ENCODE measurements at regions not wholly inside any gene's neighbourhood (a gene's known extent, or its start where the extent isn't known, plus 50 kb on each side); places are given as distances from the start of the nearest gene placed in this dataset.
"Not testable (repeated sequence)": the region's sequence is repeated elsewhere in the genome, so short reads cannot be mapped to it uniquely, and the experiment has no call there.

DNA sequence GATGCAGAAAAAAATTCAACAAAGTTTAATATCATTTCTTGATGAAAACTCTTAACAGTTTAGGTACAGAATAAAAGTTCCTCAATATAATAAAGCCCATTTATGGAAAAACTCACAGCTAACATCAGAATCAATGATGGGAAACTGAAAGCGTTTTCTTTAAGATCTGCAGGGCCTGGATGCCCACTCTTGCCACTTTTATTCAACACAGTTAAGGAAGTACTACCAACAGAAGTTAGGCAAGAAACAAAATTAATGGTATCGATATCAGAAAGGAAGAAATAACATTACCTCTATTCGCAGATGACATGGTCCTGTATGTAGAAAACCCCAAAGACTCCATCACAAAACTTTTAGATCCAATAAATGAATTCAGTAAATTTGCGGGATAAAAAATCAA lies 542.4 kb upstream of the RGMB start:
- Histone ChIP-seq H2AFZ (ENCODE audit: insufficient read depth, low read depth, low read length, poor library complexity, severe bottlenecking) (no peak overlapping the region), H3K4me3 (ENCODE audit: control extremely low read depth in 1 of 5, extremely low read depth in 1 of 5, insufficient read depth in 1 of 5, low read depth in 2 of 5, low read length in 4 of 5) (no peak overlapping the region), H3K9ac (ENCODE audit: low read length) (no peak overlapping the region), H3K4me1 (ENCODE audit: control insufficient read depth in 2 of 2, insufficient read depth in 2 of 2, low read length in 2 of 2) (no peaks in the 10 kb centered on the region), H4K20me1 (ENCODE audit: control insufficient read depth, insufficient read depth, low read length, poor library complexity, severe bottlenecking) (no peaks in the 10 kb centered on the region), H3K9me3 (ENCODE audit: control extremely low read depth in 1 of 3, control insufficient read depth in 2 of 3, insufficient read depth in 1 of 3, low read length in 2 of 3) (peaks cover 0 to 10% (median 7%) of the 10 kb centered on the region in 3 donors), H3K79me2 (ENCODE audit: control insufficient read depth, insufficient read depth, low read length) (no peaks in the 10 kb centered on the region), H3K27ac (ENCODE audit: low read length in 2 of 2) (no peak overlapping the region), H3K27me3 (replicated peaks in 1 of 4; ENCODE audit: control extremely low read depth in 1 of 4, control insufficient read depth in 3 of 4, insufficient read depth in 4 of 4, low read length in 3 of 4) (no peaks in the 10 kb centered on the region), H3K4me2 (replicated peaks; ENCODE audit: low read depth, low read length, poor library complexity, severe bottlenecking) (no peak overlapping the region), H3K36me3 (replicated peaks in 1 of 2; ENCODE audit: control extremely low read depth in 1 of 2, control insufficient read depth in 1 of 2, extremely low read depth in 1 of 2, insufficient read depth in 2 of 2, low read length in 1 of 2) (no peaks in the 10 kb centered on the region)
- intact Hi-C loops (cut with micrococcal nuclease): no loop called here
- CTCF ChIA-PET: no interaction called here
- Mint-ChIP-seq H3K27ac (no peak overlapping the region), H3K4me1 (no peaks in the 10 kb centered on the region), H3K27me3 (no peaks in the 10 kb centered on the region), H3K4me3 (no peak overlapping the region), H3K9me3 (ENCODE audit: insufficient read depth) (peaks cover 7% of the 10 kb centered on the region)
- no peak for TF ChIP-seq EZH2 (IDR thresholded peaks at IDR 0.05; ENCODE audit: borderline replicate concordance, insufficient read depth, low read depth, low read length, poor library complexity, severe bottlenecking)
- no peak for TF ChIP-seq CTCF (IDR thresholded peaks at IDR 0.05)
- ATAC-seq (ENCODE audit: low read depth): no peak
- WGBS (ENCODE audit: insufficient coverage): 100% methylated on average over 1 of the region's 4 CpGs
- POLR2A ChIA-PET: no interaction called here
- DNase-seq: no peak

GRCh38 chr5:98237794-98238193 lies 535.7 kb upstream of the RGMB start:
- H3K36me3 ChIP-seq (replicated peaks in 1 of 2; ENCODE audit: control extremely low read depth in 1 of 2, control insufficient read depth in 1 of 2, extremely low read depth in 1 of 2, insufficient read depth in 2 of 2, low read length in 1 of 2); H3K4me3 ChIP-seq (ENCODE audit: control extremely low read depth in 1 of 5, extremely low read depth in 1 of 5, insufficient read depth in 1 of 5, low read depth in 2 of 5, low read length in 4 of 5); H3K4me2 ChIP-seq (replicated peaks; ENCODE audit: low read depth, low read length, poor library complexity, severe bottlenecking); H4K20me1 ChIP-seq (ENCODE audit: control insufficient read depth, insufficient read depth, low read length, poor library complexity, severe bottlenecking); H3K27ac Mint-ChIP-seq; H3K9me3 Mint-ChIP-seq (ENCODE audit: insufficient read depth); H3K4me1 Mint-ChIP-seq; CTCF ChIA-PET; H3K4me3 Mint-ChIP-seq; H3K27me3 ChIP-seq (replicated peaks in 1 of 4; ENCODE audit: control extremely low read depth in 1 of 4, control insufficient read depth in 3 of 4, insufficient read depth in 4 of 4, low read length in 3 of 4); H3K4me1 ChIP-seq (ENCODE audit: control insufficient read depth in 2 of 2, insufficient read depth in 2 of 2, low read length in 2 of 2); H3K9me3 ChIP-seq (ENCODE audit: control extremely low read depth in 1 of 3, control insufficient read depth in 2 of 3, insufficient read depth in 1 of 3, low read length in 2 of 3); H3K9ac ChIP-seq (ENCODE audit: low read length); ATAC-seq (ENCODE audit: low read depth); H3K27ac ChIP-seq (ENCODE audit: low read length in 2 of 2); intact Hi-C loops (cut with micrococcal nuclease); DNase-seq; H3K27me3 Mint-ChIP-seq; H2AFZ ChIP-seq (ENCODE audit: insufficient read depth, low read depth, low read length, poor library complexity, severe bottlenecking); POLR2A ChIA-PET; H3K79me2 ChIP-seq (ENCODE audit: control insufficient read depth, insufficient read depth, low read length): not testable (repeated sequence)
- WGBS (ENCODE audit: insufficient coverage): no CpG with 5 or more reads among the region's 5 CpGs
